ENCODE measurements at regions not wholly inside any gene's neighbourhood (a gene's known extent, or its start where the extent isn't known, plus 50 kb on each side); places are given as distances from the start of the nearest gene placed in this dataset.
A peak's percentile ranks its signal among the peaks of the same experiment; 100 is the strongest.

DNA sequence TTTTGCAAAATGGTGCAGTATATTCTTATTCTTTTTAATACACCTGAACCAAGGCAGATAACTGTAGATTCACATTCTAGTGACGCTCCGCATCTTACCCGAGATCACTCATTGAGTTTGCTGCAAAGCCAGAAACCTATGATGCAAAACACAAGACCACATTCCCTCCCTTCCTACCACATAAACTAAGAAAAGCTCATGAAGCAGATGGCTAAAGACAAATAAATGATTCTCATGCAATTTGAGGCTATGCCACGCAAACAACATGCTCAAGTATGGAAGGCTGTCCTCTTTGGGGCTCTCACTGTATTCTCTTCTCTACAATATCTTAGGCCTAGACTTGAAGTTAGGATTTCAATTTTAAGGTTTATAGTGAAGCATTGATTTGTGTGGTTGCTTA, 95.0 kb upstream of the BMPER start:
- DNase-seq (ENCODE audit: low read depth) = no peak

DNA sequence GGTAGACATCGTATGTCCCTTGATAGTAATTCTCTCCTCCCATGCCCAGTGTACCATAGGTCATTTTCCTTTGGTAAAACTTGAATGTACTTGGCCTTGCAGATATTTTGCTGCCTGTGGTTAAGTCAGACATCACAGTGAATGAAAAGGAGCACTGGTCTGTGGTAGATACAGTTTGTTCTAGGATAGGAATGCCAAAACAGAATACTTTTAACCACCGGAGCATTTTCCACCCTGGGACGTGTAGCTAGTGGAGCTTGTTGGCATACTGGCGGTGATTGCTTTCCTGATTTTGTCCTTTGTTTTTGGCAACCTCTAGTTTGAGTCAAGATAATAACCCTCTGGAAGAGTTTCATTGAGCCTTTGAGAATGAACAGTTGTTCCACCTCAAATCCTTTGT, 92.0 kb upstream of the BMPER start:
- DNase-seq (ENCODE audit: low read depth) = no peak

DNA sequence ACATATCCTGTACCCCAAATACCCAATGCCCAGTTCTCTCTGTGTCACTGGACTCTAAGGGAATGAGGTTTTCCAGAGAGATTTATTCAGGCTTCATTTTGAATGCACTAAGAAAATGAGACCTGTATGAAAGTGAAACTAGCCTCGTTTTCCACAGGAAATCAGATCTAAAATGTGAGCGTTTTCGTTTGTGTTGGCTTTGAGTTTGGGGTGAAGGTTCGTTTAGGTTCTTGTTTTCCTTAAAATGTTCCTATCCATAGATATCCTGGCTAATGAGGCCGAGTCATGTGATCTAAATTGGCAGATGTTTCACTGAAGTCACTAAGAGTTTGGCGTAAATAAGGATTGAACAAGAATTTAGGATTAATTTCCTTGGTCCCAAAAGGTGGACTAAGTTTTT, 90.9 kb upstream of the BMPER start:
- DNase-seq (ENCODE audit: low read depth) = no peak

DNA sequence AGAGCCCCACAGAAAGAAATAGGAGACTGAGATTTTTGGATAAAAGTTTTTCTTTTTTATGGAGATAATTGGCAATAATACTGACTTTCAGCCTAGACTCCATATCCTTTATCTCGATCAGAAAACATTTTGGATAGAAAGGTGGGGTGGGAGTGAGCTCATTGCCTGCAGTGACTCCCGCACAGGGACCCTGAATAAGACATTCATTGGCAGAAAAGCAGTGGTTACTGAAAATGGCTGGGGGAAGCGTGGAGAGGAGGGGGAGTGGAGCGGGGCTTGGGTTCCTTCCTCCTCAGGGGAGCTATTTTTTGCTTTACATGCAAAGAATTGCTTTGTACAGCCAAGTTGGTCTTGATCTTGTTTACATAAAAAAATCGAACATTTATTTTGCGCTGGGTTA, 90.4 kb upstream of the BMPER start:
- no peak for DNase-seq (ENCODE audit: low read depth)

DNA sequence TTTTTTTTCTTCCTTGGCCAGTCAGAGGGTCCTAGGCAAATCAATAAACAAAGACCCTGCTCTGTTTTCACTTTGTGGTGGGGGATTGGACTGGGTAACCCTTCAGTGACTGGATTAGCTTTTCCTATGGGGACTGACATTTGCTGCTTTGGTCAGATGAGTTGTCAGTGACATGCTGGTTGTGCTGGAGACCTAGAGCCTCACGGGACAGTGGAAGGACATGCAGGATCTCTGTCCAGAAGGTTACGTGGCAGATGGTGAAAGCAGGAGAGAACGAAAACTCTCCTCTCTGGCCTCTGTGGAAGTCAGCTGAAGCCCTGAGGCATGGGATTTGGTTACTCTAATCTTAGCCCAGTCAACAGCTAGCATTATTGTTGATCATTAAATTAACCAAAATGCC, 90.0 kb upstream of the BMPER start:
- DNase-seq (ENCODE audit: low read depth) = no peak

DNA sequence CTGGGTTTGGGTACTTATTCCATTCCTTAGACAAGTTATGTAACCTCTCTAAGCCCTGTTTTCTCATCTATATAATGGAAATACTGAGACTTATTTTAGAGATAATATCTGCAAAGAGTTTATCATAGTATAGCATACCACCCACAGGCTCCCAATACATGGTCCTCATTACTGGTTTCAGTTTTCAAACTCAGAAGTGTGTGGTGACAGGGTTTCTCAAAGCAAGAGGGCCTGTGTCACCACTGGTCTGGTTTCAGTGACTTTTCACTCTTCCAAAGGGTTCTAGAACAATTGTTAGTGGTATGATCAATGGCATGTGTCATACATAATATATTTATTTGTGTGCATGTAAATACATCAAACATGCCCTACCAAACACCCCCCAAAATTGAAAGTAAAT, 89.2 kb upstream of the BMPER start:
- no peak for DNase-seq (ENCODE audit: low read depth)

DNA sequence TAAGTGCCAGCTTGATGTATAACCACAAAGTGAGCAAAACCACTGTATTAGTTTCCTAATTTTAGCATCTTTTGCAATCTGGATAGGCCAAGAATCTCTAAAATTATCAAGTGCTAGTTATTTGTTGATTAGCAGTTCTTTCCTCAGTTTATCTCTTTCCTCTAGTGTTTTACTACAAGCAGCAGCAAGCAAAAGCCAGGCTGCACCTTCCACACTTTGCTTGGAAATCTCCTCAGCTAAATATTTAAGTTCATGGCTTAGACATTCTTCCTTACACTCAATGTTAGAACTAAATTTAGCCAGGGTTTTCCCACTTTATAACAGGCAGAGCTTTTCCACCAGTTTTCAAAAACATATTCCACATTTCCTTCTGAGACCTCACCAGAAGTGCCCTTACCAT, 85.7 kb upstream of the BMPER start:
- no peak for DNase-seq (ENCODE audit: low read depth)

DNA sequence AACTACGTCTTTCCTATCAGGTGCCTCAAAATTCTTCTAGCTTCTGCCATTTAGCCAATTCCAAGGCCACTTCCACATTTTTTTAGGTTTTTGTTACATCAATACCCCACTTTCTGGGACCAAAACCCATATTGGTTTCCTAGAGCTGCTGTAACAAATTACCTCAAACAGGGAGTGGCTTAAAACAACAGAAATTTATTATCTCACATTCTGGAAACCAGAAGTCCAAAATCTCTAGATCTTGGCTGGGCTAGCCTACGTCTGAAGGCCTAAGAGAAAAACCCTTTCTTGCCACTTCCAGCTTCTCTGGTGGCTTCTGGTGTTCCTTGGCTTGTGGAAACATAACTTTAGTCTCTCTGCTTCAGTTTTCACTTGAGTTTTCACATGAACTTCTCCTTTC, 85.1 kb upstream of the BMPER start:
- no peak for DNase-seq (ENCODE audit: low read depth)

DNA sequence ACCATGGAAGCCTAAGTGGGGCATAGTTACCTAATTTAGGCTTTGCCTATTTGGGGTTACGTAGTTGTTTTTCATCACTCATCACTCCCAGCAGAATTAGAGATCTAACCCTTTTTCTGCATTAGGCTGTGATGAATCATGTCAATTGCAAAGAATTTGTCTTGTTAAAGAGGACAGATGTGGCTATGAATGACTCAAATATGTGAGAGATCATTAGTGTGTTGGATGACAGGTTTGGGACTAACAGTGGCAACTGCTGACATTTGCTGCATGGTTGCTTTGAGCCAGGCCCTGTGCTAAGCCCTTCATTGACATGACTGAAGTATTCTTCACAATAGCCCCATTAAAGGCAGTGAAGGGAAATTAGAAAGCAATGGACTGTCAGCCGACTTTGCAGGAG, 83.4 kb upstream of the BMPER start:
- no peak for DNase-seq (ENCODE audit: low read depth)

DNA sequence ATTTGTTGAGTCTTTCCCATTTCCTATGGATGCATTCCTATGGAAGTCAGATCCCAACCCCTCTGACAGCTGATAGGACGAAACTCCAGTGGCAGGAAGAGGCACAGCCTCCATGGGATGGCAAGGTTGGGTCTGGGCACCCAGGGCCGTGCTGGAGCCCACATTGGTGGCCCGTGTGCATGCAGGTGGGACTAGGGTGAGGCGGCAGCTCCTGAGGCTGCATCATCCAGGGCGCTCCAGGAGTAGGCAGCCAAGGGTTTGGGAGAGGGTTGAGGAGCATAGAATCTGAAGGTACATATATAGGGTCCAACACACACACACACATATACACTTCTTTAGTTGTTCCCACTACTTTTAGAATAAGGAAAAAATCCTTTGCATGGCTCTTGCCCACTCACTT, 81.4 kb upstream of the BMPER start:
- DNase-seq (ENCODE audit: low read depth) = no peak

DNA sequence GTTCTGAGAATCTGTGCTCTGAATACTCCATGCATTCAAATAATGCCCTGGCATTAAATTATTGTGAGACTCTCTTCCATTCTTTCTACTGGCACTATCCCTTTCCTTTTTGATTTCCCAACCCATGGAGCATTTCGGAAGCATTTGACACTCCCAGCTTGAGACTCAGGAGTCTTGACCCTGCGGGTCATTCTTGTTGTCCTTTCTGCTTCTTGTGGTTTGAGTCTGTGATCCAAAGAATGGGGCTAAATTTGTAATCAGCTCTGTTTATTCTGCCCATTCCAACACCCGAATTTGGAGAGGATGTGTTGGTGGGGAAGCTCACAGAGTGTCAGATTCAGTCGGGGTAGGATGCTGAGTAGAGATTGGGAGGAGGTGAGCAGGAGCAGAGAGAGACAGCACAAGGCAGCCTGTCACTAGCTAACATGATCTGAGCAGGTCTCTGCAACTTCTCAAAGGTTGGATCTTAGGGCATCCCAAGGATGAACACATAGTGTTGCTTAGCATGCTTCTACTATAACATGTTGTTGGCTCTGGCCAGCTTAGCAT, 80.4 kb upstream of the BMPER start:
- no peak for DNase-seq (ENCODE audit: low read depth)

DNA sequence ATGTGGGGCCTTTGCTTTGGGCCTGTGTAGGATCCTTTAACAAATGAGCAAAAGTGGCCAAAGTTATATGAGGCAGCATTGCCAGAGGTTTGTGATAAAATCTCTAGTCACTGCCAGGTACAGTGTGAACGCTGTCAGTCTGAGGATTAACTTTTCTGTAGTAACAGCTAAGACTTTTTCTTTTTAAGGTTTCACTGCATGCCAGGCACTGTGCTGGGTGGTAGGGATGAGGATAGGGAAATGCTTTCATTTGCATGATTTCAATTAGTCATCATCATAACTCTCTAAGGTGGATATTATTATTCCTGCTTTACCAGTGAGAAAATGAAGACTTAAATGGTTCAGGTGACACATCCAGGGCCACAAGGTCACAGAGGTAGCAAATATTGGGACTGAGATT, 79.7 kb upstream of the BMPER start:
- no peak for DNase-seq (ENCODE audit: low read depth)

DNA sequence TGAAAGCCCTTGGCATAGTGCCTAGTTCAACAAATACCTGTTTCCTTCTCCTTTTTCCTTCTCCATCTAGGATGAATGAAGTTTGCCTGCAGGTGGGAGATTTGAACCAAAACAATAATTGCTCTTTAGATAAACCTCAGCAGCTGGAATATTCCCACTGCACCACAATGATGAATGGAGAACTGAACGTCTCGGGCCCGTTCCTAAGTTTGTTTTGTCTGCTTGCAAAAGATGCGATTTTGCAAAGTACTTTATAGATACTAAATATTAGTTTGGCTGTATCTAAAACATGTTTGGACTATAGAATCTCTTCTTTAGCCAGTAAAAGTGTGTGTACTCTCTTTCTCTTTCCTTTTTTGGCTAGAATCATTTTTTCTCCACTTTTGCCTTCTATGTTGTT, 75.8 kb upstream of the BMPER start:
- no peak for DNase-seq (ENCODE audit: low read depth)

DNA sequence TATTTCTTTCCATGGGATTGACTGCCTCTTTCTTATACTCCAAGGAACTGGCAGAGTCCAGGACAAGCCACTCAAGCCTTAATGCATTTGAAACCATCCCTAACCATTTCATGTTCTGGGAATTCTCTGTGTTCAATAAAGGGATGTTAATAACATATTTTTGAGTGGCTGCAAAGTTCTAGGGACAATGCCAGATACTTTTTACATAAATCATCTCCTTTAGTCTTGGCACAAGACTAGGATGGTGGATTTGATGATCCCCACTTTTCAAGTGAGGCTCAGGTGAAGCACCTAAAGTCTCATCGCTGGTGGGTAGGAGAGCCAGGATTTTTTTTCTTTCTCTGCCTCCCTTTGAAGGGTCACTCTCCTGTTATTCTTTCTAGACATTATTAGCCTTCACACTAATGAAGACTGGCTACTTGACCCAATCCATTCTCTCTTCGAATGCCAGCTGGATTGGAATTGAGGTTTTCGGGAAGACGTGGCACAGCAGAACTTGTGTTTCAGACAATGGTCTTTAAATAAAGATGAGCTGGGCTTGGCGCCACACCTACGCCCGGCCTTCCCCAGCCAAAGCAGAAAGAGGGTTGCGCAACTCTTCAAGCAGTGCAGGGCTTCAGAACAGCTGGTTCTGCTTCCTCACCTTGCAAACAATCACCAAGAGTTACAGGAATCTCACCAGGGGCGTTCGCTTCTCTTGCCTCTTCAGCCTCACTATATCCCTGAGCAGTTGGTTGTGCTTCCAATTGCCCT, 73.8 kb upstream of the BMPER start:
- no peak for DNase-seq (ENCODE audit: low read depth)

DNA sequence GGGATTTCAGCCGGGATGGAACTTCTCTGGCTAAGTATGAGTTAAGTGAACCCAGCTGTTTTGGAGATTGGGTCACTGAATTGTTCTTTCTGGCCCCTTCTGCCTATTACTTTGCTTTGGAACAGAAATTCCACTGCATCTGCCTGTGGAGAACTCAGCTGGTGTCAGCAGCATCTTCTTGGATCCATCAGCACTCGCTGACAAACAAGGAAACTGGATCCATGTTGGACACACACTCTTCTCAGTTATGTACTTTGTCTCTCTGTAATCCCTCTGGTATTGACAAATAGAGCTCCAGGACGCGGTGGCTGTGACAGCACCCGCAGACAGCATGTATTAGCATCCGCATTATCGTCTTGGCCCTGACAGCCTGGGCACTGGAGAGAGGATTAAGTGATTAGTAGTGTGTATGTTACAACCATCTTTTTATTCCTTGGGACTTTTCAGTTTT, 73.0 kb upstream of the BMPER start:
- no peak for DNase-seq (ENCODE audit: low read depth)

DNA sequence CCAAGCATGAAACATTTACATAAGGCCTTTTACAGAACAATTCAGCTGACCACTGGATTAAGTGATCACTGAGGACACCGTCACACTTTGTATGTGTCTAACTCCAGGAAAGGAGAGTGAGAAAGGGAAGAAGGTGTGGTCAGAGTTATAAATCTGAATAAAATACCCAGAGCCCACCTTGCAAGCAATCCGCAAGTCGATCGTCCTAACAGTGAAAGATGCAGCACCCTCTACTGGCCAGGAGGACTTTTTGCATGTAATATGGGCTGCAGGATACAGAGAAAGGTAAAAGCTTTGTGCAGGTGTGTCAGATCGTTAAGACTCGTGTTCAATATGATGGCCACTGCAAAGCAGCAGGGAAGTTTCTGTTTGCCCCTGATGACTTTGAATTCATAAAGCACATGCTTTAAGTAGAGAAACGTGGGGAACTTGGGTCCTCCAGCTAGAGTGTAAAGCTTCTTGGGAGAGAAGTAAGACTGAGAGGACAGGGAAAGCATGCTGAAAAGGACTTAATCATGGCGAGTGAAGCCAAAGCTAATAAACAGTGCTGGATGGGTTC, 68.5 kb upstream of the BMPER start:
- DNase-seq (ENCODE audit: low read depth) = peak; percentile 45

DNA sequence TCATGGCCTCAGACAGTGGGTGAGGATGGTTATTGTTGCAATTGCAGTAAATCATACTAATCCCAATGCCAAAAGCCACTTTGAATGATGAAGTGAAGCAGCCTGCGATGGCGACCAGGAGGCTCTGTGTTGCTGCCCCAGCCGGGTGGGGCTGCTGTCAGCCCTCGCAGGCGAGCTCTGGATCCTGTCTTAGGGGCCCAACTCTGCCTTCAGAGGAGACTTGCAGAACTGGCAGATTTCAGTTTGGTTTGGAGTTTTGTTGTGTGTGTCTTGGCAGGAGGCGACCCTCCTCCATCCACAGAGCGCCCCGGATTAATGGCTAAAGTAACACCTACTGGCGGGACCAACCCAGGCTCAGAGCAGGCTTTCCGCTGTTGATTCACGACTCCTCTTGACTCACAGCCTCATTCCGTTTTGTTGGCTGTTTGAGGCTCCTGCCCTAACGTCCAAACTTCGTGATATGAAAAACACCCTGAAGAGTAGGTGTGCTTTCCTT, 67.9 kb upstream of the BMPER start:
- no peak for DNase-seq (ENCODE audit: low read depth)

DNA sequence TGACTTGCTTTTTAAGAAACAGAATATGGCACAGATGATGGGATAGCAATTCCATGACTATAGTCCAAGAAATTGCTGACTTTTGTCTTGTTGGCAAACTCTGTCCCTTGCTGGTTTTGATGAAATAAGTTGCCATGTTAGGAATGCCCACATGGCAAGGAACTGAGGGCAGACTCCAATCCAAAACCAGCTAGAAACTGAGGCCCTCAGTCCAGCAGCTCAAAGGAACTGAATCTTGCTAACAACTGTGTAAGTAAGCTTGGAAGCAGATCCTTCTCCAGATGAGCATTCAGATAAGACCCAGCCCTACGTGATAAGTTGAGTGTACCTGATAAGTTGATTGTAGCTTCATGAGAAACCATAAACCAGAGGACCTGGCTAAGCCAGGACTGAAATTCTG, 64.3 kb upstream of the BMPER start:
- no peak for DNase-seq (ENCODE audit: low read depth)

DNA sequence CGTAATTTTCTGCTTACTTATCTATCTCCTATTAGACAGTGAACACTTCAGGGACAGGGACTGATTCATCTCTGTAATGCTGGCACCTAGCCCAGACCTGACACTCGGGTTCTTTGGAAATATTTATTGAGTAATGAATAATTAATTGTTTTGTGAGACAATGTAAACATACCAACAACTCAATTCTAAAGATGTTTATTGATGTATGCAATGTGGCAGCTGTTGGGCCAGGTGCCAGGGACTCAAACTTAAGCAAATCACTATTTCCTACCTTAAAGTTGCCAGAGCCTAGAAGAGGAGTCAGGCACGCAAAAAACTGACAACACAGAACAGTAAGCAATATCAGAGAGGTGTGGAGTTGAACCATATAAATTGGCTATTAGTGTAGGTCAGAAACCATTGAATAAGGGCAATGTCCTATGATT, 63.6 kb upstream of the BMPER start:
- no peak for DNase-seq (ENCODE audit: low read depth)

DNA sequence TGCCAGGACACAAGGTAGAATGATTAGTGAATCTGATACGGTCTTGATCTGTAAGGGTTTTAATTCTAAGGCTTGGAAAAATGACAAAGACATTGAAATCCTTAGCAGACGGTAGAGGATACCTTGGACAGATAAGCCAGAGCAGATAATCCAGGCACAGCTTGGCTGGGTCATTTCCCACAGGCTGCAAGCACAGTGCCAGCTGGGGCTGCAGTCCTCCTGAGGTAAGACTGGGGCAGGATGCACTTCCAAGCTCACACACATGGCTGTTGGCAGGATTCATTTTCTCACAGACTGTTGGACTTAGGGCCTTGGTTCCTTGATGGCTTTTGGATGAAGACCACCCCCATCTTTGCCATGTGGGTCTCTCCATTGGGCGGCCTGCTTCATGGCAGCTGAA, 63.2 kb upstream of the BMPER start:
- no peak for DNase-seq (ENCODE audit: low read depth)

DNA sequence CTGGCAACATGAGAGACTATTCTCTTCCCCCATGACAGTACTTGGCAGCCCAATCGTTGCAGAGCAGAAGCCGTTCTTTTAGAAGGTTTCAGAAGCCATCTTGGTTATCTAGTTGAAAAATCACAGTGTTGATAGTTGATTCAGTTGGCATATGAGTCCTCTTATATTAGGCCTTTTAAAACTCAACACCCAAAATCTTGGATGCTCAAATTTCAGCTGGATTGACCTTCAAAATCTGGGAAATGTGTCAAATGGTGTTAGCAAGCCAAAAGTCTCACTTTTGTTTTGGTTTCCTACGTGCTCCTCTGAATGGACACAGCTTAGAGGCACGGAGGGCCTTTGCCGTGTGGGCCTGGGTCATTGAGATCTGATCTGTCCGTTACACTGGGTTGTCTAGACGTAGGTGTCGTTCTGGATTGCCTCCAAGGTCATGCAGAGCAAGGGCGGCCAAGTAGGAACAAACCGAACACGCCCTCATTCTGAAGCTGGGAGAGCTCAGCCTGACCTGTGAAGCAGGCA, 59.3 kb upstream of the BMPER start:
- no peak for DNase-seq (ENCODE audit: low read depth)

DNA sequence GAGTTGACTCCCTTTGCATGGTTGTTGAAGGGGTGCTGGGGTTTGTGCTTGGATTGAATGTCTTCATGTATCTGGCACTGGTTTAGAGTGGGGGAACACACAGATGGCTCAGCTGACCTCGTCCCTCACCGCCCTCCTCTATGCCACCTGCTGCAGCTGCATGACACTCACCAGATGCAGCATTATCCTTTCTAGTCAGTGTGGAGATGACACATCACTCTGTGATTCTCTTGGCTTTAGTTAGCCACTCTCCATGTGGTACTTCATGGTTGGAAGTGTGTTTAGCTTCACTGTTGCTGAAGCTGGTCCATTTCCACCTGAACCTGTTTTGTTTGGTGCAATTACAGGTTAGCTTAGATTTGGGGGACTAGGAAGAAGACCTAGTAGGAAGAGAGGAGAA, 56.3 kb upstream of the BMPER start:
- DNase-seq (ENCODE audit: low read depth) = peak; percentile 42

Measured in HT1080 (cell line).